ENCODE measurements at regions not wholly inside any gene's neighbourhood (a gene's known extent, or its start where the extent isn't known, plus 50 kb on each side); places are given as distances from the start of the nearest gene placed in this dataset.

DNA sequence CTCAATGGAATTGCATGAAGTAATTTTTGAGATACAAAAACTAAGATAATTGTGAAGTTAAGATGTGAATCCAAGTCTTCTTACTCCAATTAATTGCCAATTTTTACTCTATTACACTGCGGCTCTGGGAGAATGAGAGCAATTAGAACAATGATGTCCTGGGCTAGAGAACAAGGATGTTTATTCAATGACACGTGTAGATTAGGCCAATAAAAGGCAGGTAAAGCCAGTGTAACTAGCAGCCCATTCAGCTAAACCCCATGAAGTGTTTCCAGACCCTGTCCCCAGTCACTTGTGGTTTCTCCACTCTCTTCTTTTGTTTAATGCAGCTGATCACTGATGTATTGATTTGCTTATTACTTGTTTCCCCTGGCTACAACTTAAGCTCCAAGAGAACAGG lies 381.1 kb upstream of the ARHGEF26 start:
- DNase-seq, result no peak
- Mint-ChIP-seq H3K4me3 (no peak overlapping the region), H3K27me3 (ENCODE audit: low read depth) (peaks cover 2% of the 10 kb centered on the region), H3K36me3 (ENCODE audit: insufficient read depth) (no peaks in the 10 kb centered on the region), H3K9me3 (no peaks in the 10 kb centered on the region), H3K4me1 (ENCODE audit: low read depth) (no peaks in the 10 kb centered on the region)
- no peak for ATAC-seq

DNA sequence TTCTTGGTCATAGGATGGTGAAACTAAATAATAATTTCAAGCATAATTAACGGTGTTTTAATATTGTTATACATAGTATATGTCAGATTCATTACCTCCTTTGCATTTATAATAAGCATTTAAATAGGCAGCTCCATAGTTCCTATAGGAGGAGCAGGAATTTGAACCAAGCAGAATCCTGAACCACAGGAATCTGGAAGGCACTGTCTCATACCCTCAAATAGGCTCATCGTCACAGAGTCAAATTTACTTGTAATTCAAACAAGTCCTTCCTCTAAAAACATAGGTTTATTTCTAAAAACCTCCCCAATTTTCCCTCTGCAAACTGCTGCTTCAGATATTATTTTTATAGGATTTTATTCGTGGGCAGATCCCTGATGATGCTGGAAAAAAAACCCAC lies 376.3 kb upstream of the ARHGEF26 start:
- Mint-ChIP-seq H3K27me3 (ENCODE audit: low read depth) (peaks cover 4% of the 10 kb centered on the region), H3K4me3 (no peak overlapping the region), H3K4me1 (ENCODE audit: low read depth) (no peaks in the 10 kb centered on the region), H3K36me3 (ENCODE audit: insufficient read depth) (no peaks in the 10 kb centered on the region), H3K9me3 (no peaks in the 10 kb centered on the region)
- ATAC-seq (no peak), DNase-seq (no peak)

DNA sequence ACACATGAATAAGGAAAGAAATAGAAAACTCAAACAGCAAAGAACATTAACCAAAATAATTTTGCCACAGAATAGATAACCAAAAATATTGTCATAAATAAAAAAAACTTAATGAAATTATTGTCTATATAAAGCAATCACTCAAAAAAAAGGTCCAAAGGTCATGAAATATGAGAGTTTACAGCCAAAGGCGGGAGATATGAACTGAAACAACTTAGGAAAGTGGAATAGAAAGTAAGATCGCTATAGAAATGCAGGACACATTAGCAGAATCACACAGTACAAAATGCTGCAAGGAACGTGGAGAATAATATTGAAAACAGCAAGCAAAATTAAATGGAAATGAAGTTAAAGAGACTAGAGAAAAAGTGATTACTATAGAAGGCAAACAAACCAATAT lies 375.0 kb upstream of the ARHGEF26 start:
- H3K4me3 Mint-ChIP-seq, result no peak overlapping the region
- peaks cover 2% of the 10 kb centered on the region for H3K27me3 Mint-ChIP-seq (ENCODE audit: low read depth)
- no peaks in the 10 kb centered on the region for H3K4me1 Mint-ChIP-seq (ENCODE audit: low read depth)
- H3K9me3 Mint-ChIP-seq, result no peaks in the 10 kb centered on the region
- H3K36me3 Mint-ChIP-seq (ENCODE audit: insufficient read depth), result no peaks in the 10 kb centered on the region
- ATAC-seq, result no peak
- no peak for DNase-seq

DNA sequence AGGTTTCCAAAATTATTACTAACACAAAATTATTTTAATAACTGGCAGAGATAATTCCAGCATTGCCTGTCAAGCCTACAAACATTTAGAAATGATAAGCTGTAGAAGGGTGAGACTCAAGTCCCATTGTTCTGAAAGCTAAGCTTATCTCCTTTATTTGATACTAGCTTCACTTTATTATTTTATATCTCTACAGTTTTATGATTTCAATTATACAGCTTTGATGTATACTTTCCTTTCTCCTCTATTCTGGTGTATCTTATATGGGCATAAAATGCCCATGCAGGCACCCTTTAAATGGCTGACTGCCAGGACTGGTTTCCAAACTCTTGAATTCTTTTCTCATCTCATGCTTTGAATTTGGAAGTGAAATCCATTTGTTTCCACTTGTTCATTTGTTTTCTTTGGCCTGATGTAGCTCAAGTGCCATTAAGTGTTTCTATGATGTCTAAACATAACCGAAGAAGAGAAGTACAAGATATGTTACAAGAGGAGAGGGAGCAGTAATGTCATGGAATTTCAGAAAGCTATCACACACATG lies 372.1 kb upstream of the ARHGEF26 start:
- Mint-ChIP-seq H3K4me1 (ENCODE audit: low read depth) (no peaks in the 10 kb centered on the region), H3K36me3 (ENCODE audit: insufficient read depth) (no peaks in the 10 kb centered on the region), H3K4me3 (no peak overlapping the region), H3K27me3 (ENCODE audit: low read depth) (peaks cover 2% of the 10 kb centered on the region), H3K9me3 (no peaks in the 10 kb centered on the region)
- no peak for DNase-seq
- no peak for ATAC-seq

DNA sequence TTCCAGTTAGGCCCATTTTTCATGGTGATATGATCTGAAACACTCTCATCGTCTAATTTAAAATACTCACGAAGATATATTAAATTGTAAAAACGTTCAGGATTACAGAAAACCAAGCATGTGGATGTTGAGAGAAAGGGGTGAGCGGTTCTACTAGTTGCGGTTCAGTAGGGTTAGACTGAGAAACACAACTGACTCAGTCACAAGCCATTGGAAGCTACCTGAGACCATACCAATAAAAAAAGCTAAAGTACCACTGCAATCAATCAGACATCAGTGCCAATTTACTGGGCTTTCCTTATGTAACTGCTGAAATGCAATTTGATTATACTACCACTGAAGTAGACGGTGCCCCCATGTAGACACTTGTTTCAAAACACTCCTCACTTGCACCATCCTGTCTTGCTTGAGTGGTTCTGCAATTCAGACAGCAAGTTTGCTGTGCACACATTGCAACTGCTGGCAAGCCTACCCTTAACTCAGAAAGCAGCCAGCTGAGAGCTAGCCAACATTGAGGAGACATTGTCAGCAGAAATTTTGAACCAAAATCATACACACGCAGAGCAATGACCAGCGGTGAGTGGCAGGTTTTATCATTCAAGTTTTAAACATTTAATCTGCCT lies 368.7 kb upstream of the ARHGEF26 start:
- peaks cover 2% of the 10 kb centered on the region for H3K27me3 Mint-ChIP-seq (ENCODE audit: low read depth)
- no peak overlapping the region for H3K4me3 Mint-ChIP-seq
- no peaks in the 10 kb centered on the region for H3K36me3 Mint-ChIP-seq (ENCODE audit: insufficient read depth)
- ATAC-seq (no peak), DNase-seq (no peak)
- H3K4me1 Mint-ChIP-seq (ENCODE audit: low read depth), result no peaks in the 10 kb centered on the region
- H3K9me3 Mint-ChIP-seq, result no peaks in the 10 kb centered on the region

DNA sequence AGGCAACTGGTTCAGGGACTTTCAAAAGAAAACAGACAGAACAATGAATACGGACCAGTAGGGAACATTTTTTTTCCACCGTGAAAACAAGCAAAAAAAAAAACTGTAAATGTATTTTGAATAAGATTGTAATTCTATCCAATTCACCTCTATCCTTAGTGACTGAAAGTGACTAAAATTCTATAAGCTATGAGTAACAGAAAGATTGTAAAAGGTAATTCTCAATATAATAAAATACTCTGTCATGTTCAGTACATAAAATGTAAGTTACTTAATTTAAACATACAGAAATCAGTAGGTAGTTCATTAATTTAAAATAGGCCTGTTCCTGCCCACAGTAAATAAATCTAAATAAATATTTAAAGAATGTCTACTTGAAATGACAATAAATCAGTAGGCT lies 368.2 kb upstream of the ARHGEF26 start:
- Mint-ChIP-seq H3K4me1 (ENCODE audit: low read depth) (no peaks in the 10 kb centered on the region), H3K4me3 (no peak overlapping the region), H3K27me3 (ENCODE audit: low read depth) (peaks cover 2% of the 10 kb centered on the region), H3K36me3 (ENCODE audit: insufficient read depth) (no peaks in the 10 kb centered on the region), H3K9me3 (no peaks in the 10 kb centered on the region)
- no peak for DNase-seq
- ATAC-seq, result no peak

DNA sequence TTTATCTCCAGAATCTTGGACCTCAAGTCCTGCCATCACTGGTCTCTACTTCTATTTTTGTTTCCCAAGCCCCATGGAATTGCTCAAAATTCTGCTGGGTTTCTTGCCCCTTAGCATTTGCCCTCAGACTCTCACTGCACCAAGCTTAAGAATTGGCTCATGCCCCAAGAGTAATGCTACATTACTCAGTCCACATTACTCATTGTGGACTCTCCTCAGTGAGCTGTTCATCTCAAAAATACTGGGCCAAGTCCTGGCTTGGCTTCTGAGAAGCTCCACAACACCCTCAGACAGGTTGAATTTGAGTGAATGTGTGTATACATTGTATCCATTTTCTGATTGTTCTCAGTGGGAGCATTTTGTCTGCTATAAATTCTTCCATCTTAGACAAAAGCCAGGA lies 364.4 kb upstream of the ARHGEF26 start:
- H3K4me3 Mint-ChIP-seq, result no peak overlapping the region
- ATAC-seq (no peak), DNase-seq (no peak)
- H3K36me3 Mint-ChIP-seq (ENCODE audit: insufficient read depth), result no peaks in the 10 kb centered on the region
- H3K4me1 Mint-ChIP-seq (ENCODE audit: low read depth), result no peaks in the 10 kb centered on the region
- no peaks in the 10 kb centered on the region for H3K27me3 Mint-ChIP-seq (ENCODE audit: low read depth)
- no peaks in the 10 kb centered on the region for H3K9me3 Mint-ChIP-seq

DNA sequence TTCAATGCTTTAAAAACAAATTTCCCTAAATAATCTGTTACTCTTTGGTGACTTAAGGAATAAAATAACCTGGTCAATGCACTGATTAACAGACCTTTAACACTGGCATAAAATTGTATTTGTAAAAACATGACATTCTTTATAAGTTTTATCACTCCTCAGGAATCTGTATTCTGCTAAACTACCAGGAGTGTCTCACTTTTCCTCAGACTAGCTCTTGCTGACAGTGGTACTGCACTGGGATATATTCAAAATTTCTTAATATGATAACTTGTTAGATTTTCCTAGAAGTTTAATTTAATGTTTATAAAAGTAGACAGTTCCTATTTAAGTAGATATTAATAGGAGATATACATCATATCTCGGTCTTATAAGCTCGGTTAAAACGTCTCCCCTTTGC lies 363.4 kb upstream of the ARHGEF26 start:
- Mint-ChIP-seq H3K36me3 (ENCODE audit: insufficient read depth) (no peaks in the 10 kb centered on the region), H3K4me1 (ENCODE audit: low read depth) (no peaks in the 10 kb centered on the region), H3K4me3 (no peak overlapping the region), H3K27me3 (ENCODE audit: low read depth) (no peaks in the 10 kb centered on the region), H3K9me3 (no peaks in the 10 kb centered on the region)
- ATAC-seq, result no peak
- DNase-seq, result no peak

DNA sequence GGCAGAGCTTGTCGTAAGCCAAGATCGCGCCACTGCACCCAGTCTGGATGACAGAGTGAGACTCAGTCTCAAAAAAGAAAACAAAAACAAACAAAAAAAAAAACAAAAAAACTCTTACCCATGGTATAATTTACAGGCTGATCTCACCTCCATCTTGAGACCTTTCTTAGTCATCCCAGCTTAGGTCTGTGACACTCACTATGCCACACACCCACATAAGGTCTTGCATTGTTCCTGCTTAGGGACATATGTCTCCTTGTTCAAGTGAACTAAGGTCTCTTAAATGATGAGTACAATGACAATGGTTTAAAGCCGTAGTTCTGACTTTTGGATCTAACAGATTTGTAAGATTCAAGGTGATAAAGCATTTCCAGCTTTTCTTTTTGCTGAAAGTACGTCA lies 360.2 kb upstream of the ARHGEF26 start:
- H3K9me3 Mint-ChIP-seq, result peaks cover under 1% of the 10 kb centered on the region
- DNase-seq (no peak), ATAC-seq (no peak)
- H3K4me3 Mint-ChIP-seq, result no peak overlapping the region
- H3K36me3 Mint-ChIP-seq (ENCODE audit: insufficient read depth), result no peaks in the 10 kb centered on the region
- H3K27me3 Mint-ChIP-seq (ENCODE audit: low read depth), result no peaks in the 10 kb centered on the region
- H3K4me1 Mint-ChIP-seq (ENCODE audit: low read depth), result no peaks in the 10 kb centered on the region

DNA sequence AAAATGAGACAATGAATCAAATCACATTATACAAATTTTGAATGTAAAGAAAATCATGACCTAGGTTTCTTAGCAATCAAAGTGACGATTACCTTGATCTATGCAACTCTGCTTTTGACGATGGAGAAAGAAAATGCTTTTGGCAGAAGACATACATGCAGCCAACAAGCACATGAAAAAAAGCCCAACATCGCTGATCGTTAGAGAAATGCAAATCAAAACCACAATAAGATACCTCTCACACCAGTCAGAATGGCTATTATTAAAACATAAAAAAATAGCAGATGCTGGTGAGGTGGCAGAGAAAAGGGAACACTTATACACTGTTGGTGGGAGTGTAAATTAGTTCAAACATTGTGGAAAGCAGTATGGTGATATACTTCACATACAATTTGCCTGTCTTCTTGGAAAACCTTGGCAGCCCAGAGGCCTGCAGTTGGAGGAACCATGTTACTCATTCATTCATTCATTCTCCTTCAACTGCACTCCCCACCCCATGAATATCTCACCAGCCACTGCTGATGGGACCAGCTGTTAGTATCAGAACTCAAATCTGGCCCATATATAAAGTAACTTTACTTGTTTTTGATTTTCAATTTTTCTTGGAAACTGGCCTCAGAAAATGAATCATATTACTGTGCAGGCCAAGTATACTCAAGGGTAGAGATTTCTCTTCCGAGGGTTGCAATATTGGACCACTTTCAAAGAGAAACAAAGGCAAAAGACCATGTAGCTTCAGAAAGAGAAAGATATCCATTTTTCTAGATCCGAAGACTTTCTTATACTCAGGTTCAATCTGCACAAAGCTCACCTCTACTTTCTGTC lies 358.6 kb upstream of the ARHGEF26 start:
- no peaks in the 10 kb centered on the region for H3K27me3 Mint-ChIP-seq (ENCODE audit: low read depth)
- H3K36me3 Mint-ChIP-seq (ENCODE audit: insufficient read depth), result no peaks in the 10 kb centered on the region
- DNase-seq (no peak), ATAC-seq (no peak)
- H3K4me1 Mint-ChIP-seq (ENCODE audit: low read depth), result no peaks in the 10 kb centered on the region
- no peak overlapping the region for H3K4me3 Mint-ChIP-seq
- peaks cover 4% of the 10 kb centered on the region for H3K9me3 Mint-ChIP-seq

DNA sequence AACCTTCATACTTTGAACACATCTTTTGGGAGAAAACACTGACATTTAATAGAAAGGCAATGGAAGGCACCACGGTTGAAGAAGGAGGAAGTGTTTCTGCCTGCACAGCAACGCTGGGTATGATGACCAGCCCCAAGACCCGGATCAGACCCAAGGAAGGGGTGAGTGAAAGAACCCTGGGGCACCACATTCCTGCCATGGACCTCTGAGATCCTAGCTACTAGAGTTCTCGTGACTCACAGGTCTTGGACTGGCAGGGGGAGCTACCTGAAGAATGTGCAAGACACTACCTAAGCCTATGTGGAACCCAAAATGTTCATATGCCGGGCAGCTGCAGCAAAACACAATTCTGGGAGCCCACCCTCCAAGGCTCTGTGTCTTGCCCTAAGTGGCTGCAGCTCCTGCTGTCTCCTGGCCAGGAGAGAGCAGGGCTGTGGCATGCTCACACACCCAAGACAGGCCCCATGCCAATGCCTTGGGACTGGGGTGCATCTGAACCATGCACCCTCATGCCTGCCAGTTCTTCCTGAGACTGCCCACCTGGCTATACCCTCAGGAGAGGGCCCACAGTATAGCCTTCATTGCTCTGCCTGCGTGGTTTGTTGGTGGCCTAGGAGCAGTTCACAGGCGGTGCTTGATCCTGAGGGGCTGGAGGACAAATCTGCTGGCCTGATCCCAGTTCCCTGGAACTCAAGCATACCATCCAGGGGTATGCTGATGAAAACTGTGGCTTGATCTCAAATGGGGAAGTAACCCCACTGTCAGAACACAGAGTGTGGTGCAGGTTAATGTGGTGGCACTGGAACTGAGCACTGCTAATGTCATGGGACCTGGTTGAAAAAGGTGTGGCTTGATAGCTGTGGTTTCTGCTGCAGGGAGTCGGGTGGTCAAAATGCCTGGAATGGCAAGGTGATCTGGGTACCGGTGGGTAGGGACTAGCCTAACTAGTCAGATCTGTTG lies 353.3 kb upstream of the ARHGEF26 start:
- Mint-ChIP-seq H3K9me3 (peaks cover 16% of the 10 kb centered on the region), H3K36me3 (ENCODE audit: insufficient read depth) (no peaks in the 10 kb centered on the region), H3K27me3 (ENCODE audit: low read depth) (peaks cover 3% of the 10 kb centered on the region), H3K4me3 (no peak overlapping the region), H3K4me1 (ENCODE audit: low read depth) (peaks cover 1% of the 10 kb centered on the region)
- ATAC-seq (no peak), DNase-seq (no peak)

DNA sequence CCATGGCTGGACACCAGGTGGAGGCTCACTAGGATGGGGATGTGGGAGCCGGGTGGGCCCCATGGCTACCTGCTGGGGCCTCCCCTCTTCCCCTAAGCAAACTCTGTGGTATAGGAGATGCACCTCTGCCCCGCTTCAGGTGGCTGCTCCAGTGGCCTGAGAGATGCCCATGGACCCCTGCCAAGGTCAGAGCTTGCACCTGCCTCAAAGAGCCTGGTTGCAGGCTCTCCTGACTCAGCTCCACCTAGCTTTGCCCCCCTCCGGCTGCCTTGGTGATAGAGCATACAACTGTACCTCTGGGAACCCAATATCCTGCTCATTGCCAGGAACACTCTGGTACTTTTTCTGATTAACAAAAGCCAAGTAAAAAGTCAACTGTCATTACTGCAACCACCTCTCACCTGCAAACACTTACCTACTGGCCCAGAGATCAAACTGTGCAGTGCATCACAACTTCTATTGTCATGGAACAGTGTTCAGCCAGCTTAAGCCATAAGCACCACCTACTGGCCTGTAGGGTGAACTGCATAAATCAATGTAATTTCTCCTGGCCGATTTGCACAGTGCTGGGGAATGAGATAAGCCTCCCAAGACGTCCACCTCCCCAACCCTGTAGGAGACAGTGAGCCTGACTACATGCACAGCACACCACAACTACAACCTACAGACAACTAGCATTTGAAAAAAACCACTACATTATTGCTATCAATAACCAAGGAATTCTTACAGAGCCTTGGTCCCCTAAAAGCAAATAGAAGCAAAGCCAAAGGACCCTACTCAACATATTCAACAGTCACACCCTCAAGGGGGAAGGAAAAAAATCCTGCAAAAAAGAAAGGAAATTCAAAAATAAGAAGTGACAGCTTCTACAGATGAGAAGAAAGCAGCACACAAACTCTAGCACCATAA lies 352.4 kb upstream of the ARHGEF26 start:
- peak; percentile 88 to 92 for ATAC-seq
- no peak overlapping the region for H3K4me3 Mint-ChIP-seq
- peaks cover 16% of the 10 kb centered on the region for H3K9me3 Mint-ChIP-seq
- peak; percentile 37 for DNase-seq
- peaks cover 3% of the 10 kb centered on the region for H3K27me3 Mint-ChIP-seq (ENCODE audit: low read depth)
- peaks cover 1% of the 10 kb centered on the region for H3K4me1 Mint-ChIP-seq (ENCODE audit: low read depth)
- H3K36me3 Mint-ChIP-seq (ENCODE audit: insufficient read depth), result no peaks in the 10 kb centered on the region

DNA sequence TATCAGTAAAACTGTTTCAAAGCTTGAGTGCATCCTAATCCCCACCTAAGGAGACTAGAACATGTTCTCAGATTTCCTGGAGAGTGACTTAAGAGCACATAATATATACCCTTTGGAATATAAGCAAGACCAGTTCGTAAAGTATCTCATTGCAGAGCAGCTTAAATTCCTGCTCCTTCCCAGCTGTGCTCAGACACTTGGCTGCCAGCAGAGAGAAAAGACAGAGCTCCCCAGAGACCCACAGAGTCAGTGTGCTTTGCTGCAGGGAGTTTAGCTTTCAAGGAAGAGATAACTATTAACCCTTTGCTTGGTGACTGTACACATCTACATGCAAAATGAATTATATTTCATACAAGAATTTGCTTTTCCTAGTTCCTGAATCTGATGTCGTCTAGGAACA lies 338.1 kb upstream of the ARHGEF26 start:
- no peaks in the 10 kb centered on the region for H3K4me1 Mint-ChIP-seq (ENCODE audit: low read depth)
- peaks cover 9% of the 10 kb centered on the region for H3K27me3 Mint-ChIP-seq (ENCODE audit: low read depth)
- H3K9me3 Mint-ChIP-seq, result no peaks in the 10 kb centered on the region
- H3K36me3 Mint-ChIP-seq (ENCODE audit: insufficient read depth), result no peaks in the 10 kb centered on the region
- ATAC-seq (no peak), DNase-seq (no peak)
- H3K4me3 Mint-ChIP-seq, result no peak overlapping the region

Data from activated T-cell treated with anti-CD3 and anti-CD28 coated beads, Interleukin-2, amount 50 U/mL, for 4 hours (primary cell).